ENCODE measurements at regions not wholly inside any gene's neighbourhood (a gene's known extent, or its start where the extent isn't known, plus 50 kb on each side); places are given as distances from the start of the nearest gene placed in this dataset.

- no peak overlapping the region for H3K4me3 ChIP-seq (ENCODE audit: control insufficient read depth in 2 of 3, extremely low read depth in 1 of 3, insufficient read depth in 2 of 3, low read depth in 1 of 3, low read length in 3 of 3)
- dilution Hi-C loops (cut with MboI; ENCODE audit: extremely low pct_ligation_motif_present, low sequenced_read_pairs), result no loop called here
- no peak for TF ChIP-seq EZH2 (IDR thresholded peaks at IDR 0.05; ENCODE audit: low read length)
- TF ChIP-seq, protein P1, sequence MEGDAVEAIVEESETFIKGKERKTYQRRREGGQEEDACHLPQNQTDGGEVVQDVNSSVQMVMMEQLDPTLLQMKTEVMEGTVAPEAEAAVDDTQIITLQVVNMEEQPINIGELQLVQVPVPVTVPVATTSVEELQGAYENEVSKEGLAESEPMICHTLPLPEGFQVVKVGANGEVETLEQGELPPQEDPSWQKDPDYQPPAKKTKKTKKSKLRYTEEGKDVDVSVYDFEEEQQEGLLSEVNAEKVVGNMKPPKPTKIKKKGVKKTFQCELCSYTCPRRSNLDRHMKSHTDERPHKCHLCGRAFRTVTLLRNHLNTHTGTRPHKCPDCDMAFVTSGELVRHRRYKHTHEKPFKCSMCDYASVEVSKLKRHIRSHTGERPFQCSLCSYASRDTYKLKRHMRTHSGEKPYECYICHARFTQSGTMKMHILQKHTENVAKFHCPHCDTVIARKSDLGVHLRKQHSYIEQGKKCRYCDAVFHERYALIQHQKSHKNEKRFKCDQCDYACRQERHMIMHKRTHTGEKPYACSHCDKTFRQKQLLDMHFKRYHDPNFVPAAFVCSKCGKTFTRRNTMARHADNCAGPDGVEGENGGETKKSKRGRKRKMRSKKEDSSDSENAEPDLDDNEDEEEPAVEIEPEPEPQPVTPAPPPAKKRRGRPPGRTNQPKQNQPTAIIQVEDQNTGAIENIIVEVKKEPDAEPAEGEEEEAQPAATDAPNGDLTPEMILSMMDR (optimal IDR thresholded peaks at IDR 0.05 in 1 of 3, IDR thresholded peaks at IDR 0.05 in 1 of 3, conservative IDR thresholded peaks at IDR 0.05 in 1 of 3; ENCODE audit: extremely low read depth in 1 of 3, insufficient read depth in 2 of 3, low read length in 3 of 3), result no peak
These were observed 286.5 kb upstream of the CDH7 start for GRCh38 chr18:65464361-65464760.

GRCh38 chr18:65459741-65460140, 291.1 kb upstream of the CDH7 start:
- Histone ChIP-seq H3K79me2 (ENCODE audit: control insufficient read depth, insufficient read depth, low read length) (no peaks in the 10 kb centered on the region), H3K9me1 (ENCODE audit: control insufficient read depth, extremely low read depth, insufficient read depth, low read length) (no peaks in the 10 kb centered on the region), H3K27ac (ENCODE audit: control insufficient read depth, insufficient read depth, low read length) (no peak overlapping the region), H3K9ac (ENCODE audit: control insufficient read depth, extremely low read depth, insufficient read depth, low read length) (no peak overlapping the region), H3K4me2 (ENCODE audit: control insufficient read depth, extremely low read depth, insufficient read depth, low read depth, low read length) (no peak overlapping the region), H3K27me3 (ENCODE audit: control insufficient read depth, extremely low read depth, insufficient read depth, low read length) (no peaks in the 10 kb centered on the region), H4K20me1 (ENCODE audit: control insufficient read depth, extremely low read depth, insufficient read depth, low read length) (no peaks in the 10 kb centered on the region), H3K4me1 (ENCODE audit: control insufficient read depth, extremely low read depth, insufficient read depth, low read length) (no peaks in the 10 kb centered on the region), H3K9me3 (ENCODE audit: control insufficient read depth, low read depth, low read length) (no peaks in the 10 kb centered on the region), H3K4me3 (ENCODE audit: control insufficient read depth in 2 of 3, extremely low read depth in 1 of 3, insufficient read depth in 2 of 3, low read depth in 1 of 3, low read length in 3 of 3) (no peak overlapping the region), H2AFZ (ENCODE audit: control insufficient read depth, low read length) (no peak overlapping the region), H3K36me3 (ENCODE audit: control insufficient read depth in 2 of 2, extremely low read depth in 1 of 2, insufficient read depth in 2 of 2, low read length in 2 of 2) (no peaks in the 10 kb centered on the region)
- DNase-seq (ENCODE audit: low read depth, low spot score), result no peak
- FAIRE-seq, result no peak
- dilution Hi-C loops (cut with MboI; ENCODE audit: extremely low pct_ligation_motif_present, low sequenced_read_pairs), result no loop called here
- TF ChIP-seq, protein P1 (optimal IDR thresholded peaks at IDR 0.05 in 1 of 3, IDR thresholded peaks at IDR 0.05 in 1 of 3, conservative IDR thresholded peaks at IDR 0.05 in 1 of 3; ENCODE audit: extremely low read depth in 1 of 3, insufficient read depth in 2 of 3, low read length in 3 of 3), result no peak
- TF ChIP-seq EZH2 (IDR thresholded peaks at IDR 0.05; ENCODE audit: low read length), result no peak

More at GRCh38 chr18:65464361-65464760, 286.5 kb upstream of the CDH7 start:
- H3K9me1 ChIP-seq (ENCODE audit: control insufficient read depth, extremely low read depth, insufficient read depth, low read length), result no peaks in the 10 kb centered on the region
- H3K9ac ChIP-seq (ENCODE audit: control insufficient read depth, extremely low read depth, insufficient read depth, low read length), result no peak overlapping the region
- H3K4me2 ChIP-seq (ENCODE audit: control insufficient read depth, extremely low read depth, insufficient read depth, low read depth, low read length), result no peak overlapping the region
- H4K20me1 ChIP-seq (ENCODE audit: control insufficient read depth, extremely low read depth, insufficient read depth, low read length), result no peaks in the 10 kb centered on the region
- no peak overlapping the region for H2AFZ ChIP-seq (ENCODE audit: control insufficient read depth, low read length)
- no peaks in the 10 kb centered on the region for H3K27me3 ChIP-seq (ENCODE audit: control insufficient read depth, extremely low read depth, insufficient read depth, low read length)
- no peaks in the 10 kb centered on the region for H3K79me2 ChIP-seq (ENCODE audit: control insufficient read depth, insufficient read depth, low read length)
- H3K36me3 ChIP-seq (ENCODE audit: control insufficient read depth in 2 of 2, extremely low read depth in 1 of 2, insufficient read depth in 2 of 2, low read length in 2 of 2), result no peaks in the 10 kb centered on the region
- FAIRE-seq, result no peak
- DNase-seq (ENCODE audit: low read depth, low spot score), result no peak
- H3K9me3 ChIP-seq (ENCODE audit: control insufficient read depth, low read depth, low read length), result peaks cover 2% of the 10 kb centered on the region
- no peaks in the 10 kb centered on the region for H3K4me1 ChIP-seq (ENCODE audit: control insufficient read depth, extremely low read depth, insufficient read depth, low read length)
- H3K27ac ChIP-seq (ENCODE audit: control insufficient read depth, insufficient read depth, low read length), result no peak overlapping the region

Data from keratinocyte (primary cell).